WTC11 (cell line): ENCODE measurements at regions not wholly inside any gene's neighbourhood (a gene's known extent, or its start where the extent isn't known, plus 50 kb on each side); places are given as distances from the start of the nearest gene placed in this dataset.

Source experiments
- ATAC-seq: fragments of 200-7000 bp; cut with Tn5 transposase; 2 replicates; pipeline ENCODE4 v1.10.0; 2021; ENCODE audit warnings: mild to moderate bottlenecking, moderate library complexity
- CTCF ChIA-PET: fragments of 300-600 bp; sonication (Branson Sonifier 250); formaldehyde crosslinking; loops from one replicate; lab custom pipeline; 2021; ENCODE audit warnings: antibody characterized with exemption; lab: Charles Lee
- POLR2A ChIA-PET: fragments of 350-600 bp; sonication (Branson Sonifier 250); formaldehyde crosslinking; loops from one replicate; lab custom pipeline; 2021; ENCODE audit warnings: antibody characterized with exemption; lab: Charles Lee
- DNase-seq: peaks from one replicate; pipeline ENCODE4 v3.0.0; 2021; ENCODE audit warnings: low spot score
- H3K27ac Mint-ChIP-seq: 2 replicates; pipeline ENCODE4 v1.8.0; 2021; ENCODE audit warnings: mixed read lengths
- H3K27me3 Mint-ChIP-seq: 2 replicates; pipeline ENCODE4 v1.8.0; 2021; ENCODE audit warnings: low read depth, mild to moderate bottlenecking, moderate library complexity, mixed read lengths
- H3K36me3 Mint-ChIP-seq: 2 replicates; pipeline ENCODE4 v1.8.0; 2021; ENCODE audit warnings: mixed read lengths
- H3K4me1 Mint-ChIP-seq: 2 replicates; pipeline ENCODE4 v1.8.0; 2022; ENCODE audit warnings: mixed read lengths
- H3K4me3 Mint-ChIP-seq: 2 replicates; pipeline ENCODE4 v1.8.0; 2021; ENCODE audit warnings: mild to moderate bottlenecking, moderate library complexity, mixed read lengths
- H3K9me3 Mint-ChIP-seq: 2 replicates; pipeline ENCODE4 v1.8.0; 2021; ENCODE audit warnings: mixed read lengths
- ATF1 ChIP-seq: sonication (generic); formaldehyde crosslinking; IDR thresholded peaks from 2 replicates; pipeline ENCODE4 v1.8.1; 2023; ENCODE audit warnings: mild to moderate bottlenecking, moderate library complexity, missing genetic modification reagents
- ATF2 ChIP-seq: sonication (generic); formaldehyde crosslinking; IDR thresholded peaks from 2 replicates; pipeline ENCODE4 v1.8.1; 2022; ENCODE audit warnings: low read depth, missing genetic modification reagents, borderline replicate concordance
- ATF3 ChIP-seq: sonication (generic); formaldehyde crosslinking; conservative IDR thresholded peaks from 2 replicates; pipeline ENCODE4 v1.8.1; 2022; ENCODE audit warnings: mild to moderate bottlenecking, missing genetic modification reagents
- E2F1 ChIP-seq: sonication (generic); formaldehyde crosslinking; IDR thresholded peaks from 2 replicates; pipeline ENCODE4 v1.8.0; 2022; ENCODE audit warnings: mild to moderate bottlenecking, missing genetic modification reagents
- FOXP4 ChIP-seq: sonication (generic); formaldehyde crosslinking; IDR thresholded peaks from 2 replicates; pipeline ENCODE4 v1.8.0; 2022; ENCODE audit warnings: mild to moderate bottlenecking, missing genetic modification reagents
- GABPB1 ChIP-seq: sonication (generic); formaldehyde crosslinking; IDR thresholded peaks from 2 replicates; pipeline ENCODE4 v1.8.1; 2023; ENCODE audit warnings: mild to moderate bottlenecking, missing genetic modification reagents
- GTF2I ChIP-seq: fragments of 250-450 bp; sonication (Bioruptor Pico); conservative IDR thresholded peaks from 2 replicates; pipeline ENCODE4 v1.4.0; 2021; ENCODE audit warnings: mild to moderate bottlenecking
- HMGXB4 ChIP-seq: sonication (generic); formaldehyde crosslinking; IDR thresholded peaks from 2 replicates; pipeline ENCODE4 v1.8.1; 2023; ENCODE audit warnings: mild to moderate bottlenecking, moderate library complexity, missing genetic modification reagents
- JAZF1 ChIP-seq: fragments of 250-450 bp; sonication (Bioruptor Pico); IDR thresholded peaks from 2 replicates; pipeline ENCODE4 v1.9.0; 2021; ENCODE audit warnings: moderate library complexity, mild to moderate bottlenecking, inconsistent platforms
- KAT7 ChIP-seq: sonication (generic); formaldehyde crosslinking; IDR thresholded peaks from 2 replicates; pipeline ENCODE4 v1.8.1; 2023; ENCODE audit warnings: missing genetic modification reagents, mild to moderate bottlenecking, borderline replicate concordance
- NFATC4 ChIP-seq: fragments of 250-450 bp; sonication (Bioruptor Pico); IDR thresholded peaks from 2 replicates; pipeline ENCODE4 v1.9.0; 2021; ENCODE audit warnings: mild to moderate bottlenecking
- NFYB ChIP-seq: sonication (generic); formaldehyde crosslinking; conservative IDR thresholded peaks from 2 replicates; pipeline ENCODE4 v1.8.0; 2022; ENCODE audit warnings: low read depth, missing genetic modification reagents
- NR2C2 ChIP-seq: sonication (generic); formaldehyde crosslinking; IDR thresholded peaks from 2 replicates; pipeline ENCODE4 v1.8.0; 2022; ENCODE audit warnings: mild to moderate bottlenecking, missing genetic modification reagents
- ZBTB43 ChIP-seq: sonication (generic); formaldehyde crosslinking; IDR thresholded peaks from 2 replicates; pipeline ENCODE4 v1.8.1; 2023; ENCODE audit warnings: mild to moderate bottlenecking, missing genetic modification reagents
- ZNF281 ChIP-seq: sonication (generic); formaldehyde crosslinking; IDR thresholded peaks from 2 replicates; pipeline ENCODE4 v1.8.0; 2023; ENCODE audit warnings: mild to moderate bottlenecking, missing genetic modification reagents
- ZNF423 ChIP-seq: fragments of 250-450 bp; sonication (Bioruptor Pico); IDR thresholded peaks from 2 replicates; pipeline ENCODE4 v2.1.2; 2022; ENCODE audit warnings: mild to moderate bottlenecking, moderate library complexity
- ZSCAN18 ChIP-seq: fragments of 250-450 bp; sonication (Bioruptor Pico); IDR thresholded peaks from 2 replicates; pipeline ENCODE4 v2.1.2; 2022; ENCODE audit warnings: mild to moderate bottlenecking, moderate library complexity
- TF ChIP-seq, protein P1 (sequence below): sonication (generic); formaldehyde crosslinking; IDR thresholded peaks from 2 replicates; pipeline ENCODE4 v1.8.1; 2023; ENCODE audit warnings: mild to moderate bottlenecking, missing genetic modification reagents, borderline replicate concordance

DNA sequence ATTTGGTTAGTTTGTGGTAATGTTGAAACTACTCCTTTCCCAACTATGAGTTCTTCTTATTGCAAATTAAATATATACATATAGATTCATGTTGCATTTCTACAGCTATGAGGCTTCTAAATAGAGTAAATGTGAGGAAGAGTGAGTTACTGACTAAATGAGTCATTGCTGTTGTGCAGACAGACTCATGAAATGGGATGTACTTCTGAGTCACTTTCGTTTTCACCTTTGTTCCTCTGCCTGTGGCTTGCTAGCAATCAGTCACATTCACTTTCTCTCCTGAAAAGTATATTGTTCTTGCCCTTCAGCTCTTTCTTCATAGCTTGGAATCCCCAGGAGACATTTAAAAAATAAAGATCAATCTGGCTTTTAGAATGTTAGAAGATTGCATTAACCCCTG is 295.5 kb upstream of the SMC2 start:
- POLR2A ChIA-PET, result no interaction called here
- no peak for DNase-seq
- ATAC-seq, result no peak
- H3K36me3 Mint-ChIP-seq, result no peaks in the 10 kb centered on the region
- CTCF ChIA-PET, result interaction anchor here (0.6 to 1.2 kb wide), 2 partner anchors 9 to 787 kb away, joined by 3 to 4 read pairs; no protein-coding TSS in a partner anchor
- peak overlapping the region; percentile 10; the same call in 1 of the 2 replicates for H3K27ac Mint-ChIP-seq
- no peaks in the 10 kb centered on the region for H3K9me3 Mint-ChIP-seq
- peaks cover 8% of the 10 kb centered on the region for H3K4me1 Mint-ChIP-seq
- TF ChIP-seq KAT7, result no peak
- TF ChIP-seq ZNF423 (CRISPR knock-in tag), result no peak
- TF ChIP-seq, protein P1, sequence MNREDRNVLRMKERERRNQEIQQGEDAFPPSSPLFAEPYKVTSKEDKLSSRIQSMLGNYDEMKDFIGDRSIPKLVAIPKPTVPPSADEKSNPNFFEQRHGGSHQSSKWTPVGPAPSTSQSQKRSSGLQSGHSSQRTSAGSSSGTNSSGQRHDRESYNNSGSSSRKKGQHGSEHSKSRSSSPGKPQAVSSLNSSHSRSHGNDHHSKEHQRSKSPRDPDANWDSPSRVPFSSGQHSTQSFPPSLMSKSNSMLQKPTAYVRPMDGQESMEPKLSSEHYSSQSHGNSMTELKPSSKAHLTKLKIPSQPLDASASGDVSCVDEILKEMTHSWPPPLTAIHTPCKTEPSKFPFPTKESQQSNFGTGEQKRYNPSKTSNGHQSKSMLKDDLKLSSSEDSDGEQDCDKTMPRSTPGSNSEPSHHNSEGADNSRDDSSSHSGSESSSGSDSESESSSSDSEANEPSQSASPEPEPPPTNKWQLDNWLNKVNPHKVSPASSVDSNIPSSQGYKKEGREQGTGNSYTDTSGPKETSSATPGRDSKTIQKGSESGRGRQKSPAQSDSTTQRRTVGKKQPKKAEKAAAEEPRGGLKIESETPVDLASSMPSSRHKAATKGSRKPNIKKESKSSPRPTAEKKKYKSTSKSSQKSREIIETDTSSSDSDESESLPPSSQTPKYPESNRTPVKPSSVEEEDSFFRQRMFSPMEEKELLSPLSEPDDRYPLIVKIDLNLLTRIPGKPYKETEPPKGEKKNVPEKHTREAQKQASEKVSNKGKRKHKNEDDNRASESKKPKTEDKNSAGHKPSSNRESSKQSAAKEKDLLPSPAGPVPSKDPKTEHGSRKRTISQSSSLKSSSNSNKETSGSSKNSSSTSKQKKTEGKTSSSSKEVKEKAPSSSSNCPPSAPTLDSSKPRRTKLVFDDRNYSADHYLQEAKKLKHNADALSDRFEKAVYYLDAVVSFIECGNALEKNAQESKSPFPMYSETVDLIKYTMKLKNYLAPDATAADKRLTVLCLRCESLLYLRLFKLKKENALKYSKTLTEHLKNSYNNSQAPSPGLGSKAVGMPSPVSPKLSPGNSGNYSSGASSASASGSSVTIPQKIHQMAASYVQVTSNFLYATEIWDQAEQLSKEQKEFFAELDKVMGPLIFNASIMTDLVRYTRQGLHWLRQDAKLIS, result no peak
- no peak for TF ChIP-seq E2F1 (CRISPR knock-in tag)
- no peak for TF ChIP-seq ATF3 (CRISPR knock-in tag)
- TF ChIP-seq HMGXB4 (CRISPR knock-in tag), result no peak
- no peak for TF ChIP-seq NFATC4 (CRISPR knock-in tag)
- TF ChIP-seq FOXP4 (CRISPR knock-in tag), result no peak
- TF ChIP-seq ATF2 (CRISPR knock-in tag), result no peak
- H3K27me3 Mint-ChIP-seq, result no peaks in the 10 kb centered on the region
- H3K4me3 Mint-ChIP-seq, result no peak overlapping the region

DNA sequence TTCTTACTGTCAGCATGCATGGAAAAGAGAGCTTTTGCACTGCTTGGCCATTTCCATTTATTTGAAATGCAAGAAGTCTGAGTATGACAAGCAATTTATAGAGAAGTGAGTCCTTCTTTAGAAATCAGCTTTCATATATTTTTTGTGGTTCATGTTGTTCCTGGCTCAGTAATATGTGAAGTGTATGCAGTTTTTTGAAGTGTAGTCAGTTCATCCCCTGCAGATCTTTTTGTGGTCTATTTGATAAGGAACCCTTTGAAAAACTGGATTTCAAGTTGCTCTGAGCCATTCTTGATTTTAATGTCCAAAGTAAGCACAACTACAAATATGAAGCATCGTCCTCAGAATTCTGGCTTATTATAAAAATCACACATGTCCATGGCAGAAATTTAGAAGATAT is 294.1 kb upstream of the SMC2 start:
- peaks cover 2% of the 10 kb centered on the region; the same call in 1 of the 2 replicates for H3K9me3 Mint-ChIP-seq
- no peaks in the 10 kb centered on the region for H3K27me3 Mint-ChIP-seq
- no peak overlapping the region for H3K27ac Mint-ChIP-seq
- no peaks in the 10 kb centered on the region for H3K36me3 Mint-ChIP-seq
- CTCF ChIA-PET, result no interaction called here
- H3K4me3 Mint-ChIP-seq, result no peak overlapping the region
- DNase-seq, result no peak
- peaks cover 8% of the 10 kb centered on the region for H3K4me1 Mint-ChIP-seq
- ATAC-seq, result no peak
- POLR2A ChIA-PET, result no interaction called here
- TF ChIP-seq GABPB1 (no peak), ZBTB43 (CRISPR knock-in tag) (no peak), GTF2I (CRISPR knock-in tag) (no peak), JAZF1 (CRISPR knock-in tag) (no peak), NR2C2 (CRISPR knock-in tag) (no peak), ATF1 (CRISPR knock-in tag) (no peak), ZNF281 (CRISPR knock-in tag) (no peak), ZSCAN18 (CRISPR knock-in tag) (no peak), NFYB (CRISPR knock-in tag) (no peak)
